ENCODE measurements at regions not wholly inside any gene's neighbourhood (a gene's known extent, or its start where the extent isn't known, plus 50 kb on each side); places are given as distances from the start of the nearest gene placed in this dataset.

DNA sequence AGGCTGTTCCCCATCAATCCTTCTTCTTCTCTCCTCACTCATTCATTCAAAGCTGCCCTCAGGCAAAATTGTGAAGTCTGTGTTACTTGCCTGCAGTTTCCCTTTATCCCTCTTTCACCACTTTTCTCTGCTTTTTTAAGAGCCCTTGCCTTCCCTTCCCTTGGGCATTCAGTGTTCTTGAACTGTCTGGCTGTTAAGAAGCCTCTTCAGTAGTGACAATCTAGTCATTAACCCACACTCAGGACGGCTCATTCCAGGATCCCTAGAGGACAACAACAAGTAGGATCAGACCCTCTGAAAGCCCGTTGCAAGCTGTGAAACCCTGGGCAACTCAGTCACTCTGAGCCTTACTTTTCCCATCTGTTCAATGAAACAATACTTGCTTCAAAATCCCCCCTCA is 615.7 kb downstream of the EPHA4 start:
- Histone ChIP-seq H3K9me2 (replicated peaks; ENCODE audit: low read depth, low read length) (no peaks in the 10 kb centered on the region), H3K9me3 (ENCODE audit: insufficient read depth, low read depth, low read length) (no peaks in the 10 kb centered on the region), H3K4me3 (ENCODE audit: low read length, poor library complexity, severe bottlenecking) (no peak overlapping the region), H3F3A (ENCODE audit: low read depth) (no peaks in the 10 kb centered on the region), H4K20me1 (ENCODE audit: insufficient read depth, low read length, poor library complexity, severe bottlenecking) (no peaks in the 10 kb centered on the region), H3K4me2 (ENCODE audit: low read depth, low read length, poor library complexity, severe bottlenecking) (no peak overlapping the region), H3K27me3 (ENCODE audit: insufficient read depth, low read length, poor library complexity, severe bottlenecking) (no peaks in the 10 kb centered on the region), H2AFZ (ENCODE audit: low read length) (no peak overlapping the region), H3K4me1 (ENCODE audit: insufficient read depth, low read length, poor library complexity, severe bottlenecking) (no peaks in the 10 kb centered on the region), H3K79me2 (ENCODE audit: insufficient read depth, low read length) (no peaks in the 10 kb centered on the region), H3K36me3 (ENCODE audit: insufficient read depth, low read length) (no peaks in the 10 kb centered on the region), H3K9ac (ENCODE audit: low read depth, low read length, poor library complexity, severe bottlenecking) (no peak overlapping the region)
- TF ChIP-seq, protein P1, sequence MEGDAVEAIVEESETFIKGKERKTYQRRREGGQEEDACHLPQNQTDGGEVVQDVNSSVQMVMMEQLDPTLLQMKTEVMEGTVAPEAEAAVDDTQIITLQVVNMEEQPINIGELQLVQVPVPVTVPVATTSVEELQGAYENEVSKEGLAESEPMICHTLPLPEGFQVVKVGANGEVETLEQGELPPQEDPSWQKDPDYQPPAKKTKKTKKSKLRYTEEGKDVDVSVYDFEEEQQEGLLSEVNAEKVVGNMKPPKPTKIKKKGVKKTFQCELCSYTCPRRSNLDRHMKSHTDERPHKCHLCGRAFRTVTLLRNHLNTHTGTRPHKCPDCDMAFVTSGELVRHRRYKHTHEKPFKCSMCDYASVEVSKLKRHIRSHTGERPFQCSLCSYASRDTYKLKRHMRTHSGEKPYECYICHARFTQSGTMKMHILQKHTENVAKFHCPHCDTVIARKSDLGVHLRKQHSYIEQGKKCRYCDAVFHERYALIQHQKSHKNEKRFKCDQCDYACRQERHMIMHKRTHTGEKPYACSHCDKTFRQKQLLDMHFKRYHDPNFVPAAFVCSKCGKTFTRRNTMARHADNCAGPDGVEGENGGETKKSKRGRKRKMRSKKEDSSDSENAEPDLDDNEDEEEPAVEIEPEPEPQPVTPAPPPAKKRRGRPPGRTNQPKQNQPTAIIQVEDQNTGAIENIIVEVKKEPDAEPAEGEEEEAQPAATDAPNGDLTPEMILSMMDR (conservative IDR thresholded peaks at IDR 0.05; ENCODE audit: low read length): no peak
- no peak for TF ChIP-seq EZH2phosphoT487 (IDR thresholded peaks at IDR 0.05; ENCODE audit: borderline replicate concordance)

- Histone ChIP-seq H3K79me2 (ENCODE audit: insufficient read depth, low read length) (no peaks in the 10 kb centered on the region), H3K4me3 (ENCODE audit: low read length, poor library complexity, severe bottlenecking) (no peak overlapping the region), H3K27me3 (ENCODE audit: insufficient read depth, low read length, poor library complexity, severe bottlenecking) (no peaks in the 10 kb centered on the region), H3K4me2 (ENCODE audit: low read depth, low read length, poor library complexity, severe bottlenecking) (no peak overlapping the region), H2AFZ (ENCODE audit: low read length) (no peak overlapping the region), H3F3A (ENCODE audit: low read depth) (no peaks in the 10 kb centered on the region), H3K9me3 (ENCODE audit: insufficient read depth, low read depth, low read length) (no peaks in the 10 kb centered on the region), H3K9me2 (replicated peaks; ENCODE audit: low read depth, low read length) (no peaks in the 10 kb centered on the region), H3K9ac (ENCODE audit: low read depth, low read length, poor library complexity, severe bottlenecking) (no peak overlapping the region), H3K36me3 (ENCODE audit: insufficient read depth, low read length) (no peaks in the 10 kb centered on the region), H3K4me1 (ENCODE audit: insufficient read depth, low read length, poor library complexity, severe bottlenecking) (no peaks in the 10 kb centered on the region), H4K20me1 (ENCODE audit: insufficient read depth, low read length, poor library complexity, severe bottlenecking) (no peaks in the 10 kb centered on the region)
- no peak for TF ChIP-seq EZH2phosphoT487 (IDR thresholded peaks at IDR 0.05; ENCODE audit: borderline replicate concordance)
- TF ChIP-seq, protein P1 (conservative IDR thresholded peaks at IDR 0.05; ENCODE audit: low read length): no peak
Measured at GRCh38 chr2:220959391-220959802, 612.7 kb downstream of the EPHA4 start.

DNA sequence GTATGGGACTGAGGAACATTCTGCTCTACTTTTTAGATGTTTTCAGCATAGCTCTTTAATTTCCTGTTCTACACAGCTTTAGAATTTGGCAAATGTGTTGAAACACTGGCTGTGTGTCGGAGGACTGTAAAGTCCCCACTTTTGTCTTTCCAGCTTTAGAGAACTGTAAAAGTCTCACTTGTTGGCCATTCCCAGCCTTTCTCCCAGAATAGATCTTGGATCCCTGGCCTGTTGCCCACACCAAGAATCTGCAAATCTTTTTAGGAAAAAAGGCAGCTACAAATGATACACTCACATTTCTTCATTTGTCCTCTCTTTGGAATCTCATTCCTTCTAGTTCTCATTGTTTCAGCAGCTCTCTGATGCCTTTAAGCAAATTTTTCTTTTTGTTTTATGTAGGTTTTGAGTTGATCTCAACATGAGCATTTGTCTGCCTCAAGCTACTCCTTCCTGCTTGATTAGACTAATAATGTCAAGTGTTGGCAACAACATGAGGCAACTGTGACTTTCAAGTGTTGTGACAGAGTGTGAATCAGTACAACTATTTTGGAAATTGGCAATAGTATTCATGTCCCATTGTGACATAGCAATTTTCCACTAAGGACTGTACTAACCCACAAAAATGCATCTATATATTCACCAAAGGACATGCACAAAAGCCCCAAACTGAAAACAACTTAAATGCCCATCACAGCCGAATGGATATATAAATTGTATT is 610.8 kb downstream of the EPHA4 start:
- H3K79me2 ChIP-seq (ENCODE audit: insufficient read depth, low read length): no peaks in the 10 kb centered on the region
- no peak overlapping the region for H2AFZ ChIP-seq (ENCODE audit: low read length)
- no peaks in the 10 kb centered on the region for H3K9me3 ChIP-seq (ENCODE audit: insufficient read depth, low read depth, low read length)
- TF ChIP-seq, protein P1 (conservative IDR thresholded peaks at IDR 0.05; ENCODE audit: low read length): no peak
- TF ChIP-seq EZH2phosphoT487 (IDR thresholded peaks at IDR 0.05; ENCODE audit: borderline replicate concordance): no peak
- no peak overlapping the region for H3K9ac ChIP-seq (ENCODE audit: low read depth, low read length, poor library complexity, severe bottlenecking)
- no peaks in the 10 kb centered on the region for H3K4me1 ChIP-seq (ENCODE audit: insufficient read depth, low read length, poor library complexity, severe bottlenecking)
- H3K9me2 ChIP-seq (replicated peaks; ENCODE audit: low read depth, low read length): no peaks in the 10 kb centered on the region
- H3K36me3 ChIP-seq (ENCODE audit: insufficient read depth, low read length): no peaks in the 10 kb centered on the region
- no peaks in the 10 kb centered on the region for H3F3A ChIP-seq (ENCODE audit: low read depth)
- no peak overlapping the region for H3K4me2 ChIP-seq (ENCODE audit: low read depth, low read length, poor library complexity, severe bottlenecking)
- no peaks in the 10 kb centered on the region for H3K27me3 ChIP-seq (ENCODE audit: insufficient read depth, low read length, poor library complexity, severe bottlenecking)
- H3K4me3 ChIP-seq (ENCODE audit: low read length, poor library complexity, severe bottlenecking): no peak overlapping the region
- no peaks in the 10 kb centered on the region for H4K20me1 ChIP-seq (ENCODE audit: insufficient read depth, low read length, poor library complexity, severe bottlenecking)

Measured in Loucy (cell line).